Esophagus muscularis mucosa (tissue), 3 donors: ENCODE measurements at regions not wholly inside any gene's neighbourhood (a gene's known extent, or its start where the extent isn't known, plus 50 kb on each side); places are given as distances from the start of the nearest gene placed in this dataset.

Source experiments
- POLR2A ChIP-seq: fragments of 450-650 bp; IDR thresholded peaks from one replicate; pipeline ENCODE4 v1.6.1; 2017; ENCODE audit warnings: antibody characterized with exemption, moderate library complexity, mild to moderate bottlenecking, low read depth
- TF ChIP-seq, protein P1 (sequence below), 3 experiments: fragments of 200-600 bp in 2 of 3; fragments of 450-650 bp in 1 of 3; sonication (generic) in 2 of 3; IDR thresholded peaks; one replicate each; pipeline ENCODE4 v1.5.1; 2017 to 2019; ENCODE audit warnings: antibody characterized with exemption in 3 of 3, mild to moderate bottlenecking in 2 of 3, moderate library complexity in 1 of 3

DNA sequence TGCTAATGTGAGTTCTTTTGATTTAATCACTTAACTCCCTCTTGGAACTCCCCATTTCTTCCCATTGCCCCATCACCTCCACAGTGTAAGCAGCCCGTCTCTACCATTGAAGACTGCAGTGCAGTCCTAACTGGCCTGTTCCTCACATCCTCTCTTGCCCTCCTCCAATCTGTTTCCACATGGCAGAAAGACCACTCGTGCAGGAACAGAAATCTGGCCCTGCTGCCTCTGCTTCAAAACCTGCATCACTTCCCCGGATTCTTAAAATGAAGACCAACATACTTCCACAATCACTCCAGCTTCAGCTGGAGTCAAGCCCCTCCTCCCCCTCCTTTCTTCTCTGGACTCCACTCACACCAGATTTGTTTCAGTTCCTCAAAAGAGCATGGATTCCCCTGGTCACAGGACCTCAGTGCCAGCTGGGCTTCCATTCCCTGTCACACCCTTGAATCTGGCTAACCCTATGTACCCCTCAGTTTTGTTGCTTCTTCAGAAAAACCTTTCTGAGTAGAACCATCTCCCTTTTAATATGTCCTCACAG lies 802.3 kb downstream of the MAFB start:
- TF ChIP-seq, protein P1, sequence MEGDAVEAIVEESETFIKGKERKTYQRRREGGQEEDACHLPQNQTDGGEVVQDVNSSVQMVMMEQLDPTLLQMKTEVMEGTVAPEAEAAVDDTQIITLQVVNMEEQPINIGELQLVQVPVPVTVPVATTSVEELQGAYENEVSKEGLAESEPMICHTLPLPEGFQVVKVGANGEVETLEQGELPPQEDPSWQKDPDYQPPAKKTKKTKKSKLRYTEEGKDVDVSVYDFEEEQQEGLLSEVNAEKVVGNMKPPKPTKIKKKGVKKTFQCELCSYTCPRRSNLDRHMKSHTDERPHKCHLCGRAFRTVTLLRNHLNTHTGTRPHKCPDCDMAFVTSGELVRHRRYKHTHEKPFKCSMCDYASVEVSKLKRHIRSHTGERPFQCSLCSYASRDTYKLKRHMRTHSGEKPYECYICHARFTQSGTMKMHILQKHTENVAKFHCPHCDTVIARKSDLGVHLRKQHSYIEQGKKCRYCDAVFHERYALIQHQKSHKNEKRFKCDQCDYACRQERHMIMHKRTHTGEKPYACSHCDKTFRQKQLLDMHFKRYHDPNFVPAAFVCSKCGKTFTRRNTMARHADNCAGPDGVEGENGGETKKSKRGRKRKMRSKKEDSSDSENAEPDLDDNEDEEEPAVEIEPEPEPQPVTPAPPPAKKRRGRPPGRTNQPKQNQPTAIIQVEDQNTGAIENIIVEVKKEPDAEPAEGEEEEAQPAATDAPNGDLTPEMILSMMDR (IDR thresholded peaks at IDR 0.05), result no peak
- TF ChIP-seq POLR2A, result no peak
